ENCODE measurements at regions not wholly inside any gene's neighbourhood (a gene's known extent, or its start where the extent isn't known, plus 50 kb on each side); places are given as distances from the start of the nearest gene placed in this dataset.

DNA sequence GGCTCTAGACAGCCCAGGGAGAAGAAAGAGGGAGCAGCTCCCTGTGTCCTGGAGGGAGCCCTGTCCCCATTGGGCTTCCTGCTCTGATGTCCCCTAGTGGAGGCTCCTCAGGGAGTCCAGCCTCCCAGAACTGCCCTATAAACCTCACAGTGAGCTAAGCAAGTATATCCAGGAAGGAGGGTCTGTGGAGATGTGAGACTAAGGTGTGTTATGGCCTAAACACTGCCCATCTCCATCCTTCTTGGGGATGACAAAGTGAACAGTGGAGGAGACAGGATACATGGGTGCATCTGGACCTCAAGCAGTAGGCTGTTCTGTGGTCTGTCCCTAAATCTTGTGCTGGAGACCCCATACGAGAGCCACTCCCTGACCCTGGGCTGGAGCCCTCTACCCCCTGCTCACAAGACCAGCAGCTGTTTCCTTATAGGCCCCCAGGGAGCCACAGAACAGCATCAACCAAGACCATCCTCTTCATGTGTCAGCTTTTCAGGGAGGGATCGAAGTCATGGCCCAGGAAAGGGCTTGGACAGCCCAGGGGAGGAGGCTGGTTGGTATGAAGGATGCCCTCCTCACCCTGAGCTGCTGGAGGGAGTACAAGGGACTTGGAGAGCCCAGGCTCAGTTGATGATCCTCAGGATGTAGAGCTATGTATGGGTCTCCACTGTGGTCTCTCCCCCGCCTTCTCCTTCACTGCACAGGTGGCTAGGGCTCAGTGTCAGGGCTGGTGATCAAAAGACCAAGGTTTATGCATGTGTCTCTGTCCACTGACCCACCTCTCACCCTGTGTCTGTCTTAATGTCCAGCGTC lies 49.7 kb upstream of the TOP3B start (continued):
- TF ChIP-seq, protein P1, sequence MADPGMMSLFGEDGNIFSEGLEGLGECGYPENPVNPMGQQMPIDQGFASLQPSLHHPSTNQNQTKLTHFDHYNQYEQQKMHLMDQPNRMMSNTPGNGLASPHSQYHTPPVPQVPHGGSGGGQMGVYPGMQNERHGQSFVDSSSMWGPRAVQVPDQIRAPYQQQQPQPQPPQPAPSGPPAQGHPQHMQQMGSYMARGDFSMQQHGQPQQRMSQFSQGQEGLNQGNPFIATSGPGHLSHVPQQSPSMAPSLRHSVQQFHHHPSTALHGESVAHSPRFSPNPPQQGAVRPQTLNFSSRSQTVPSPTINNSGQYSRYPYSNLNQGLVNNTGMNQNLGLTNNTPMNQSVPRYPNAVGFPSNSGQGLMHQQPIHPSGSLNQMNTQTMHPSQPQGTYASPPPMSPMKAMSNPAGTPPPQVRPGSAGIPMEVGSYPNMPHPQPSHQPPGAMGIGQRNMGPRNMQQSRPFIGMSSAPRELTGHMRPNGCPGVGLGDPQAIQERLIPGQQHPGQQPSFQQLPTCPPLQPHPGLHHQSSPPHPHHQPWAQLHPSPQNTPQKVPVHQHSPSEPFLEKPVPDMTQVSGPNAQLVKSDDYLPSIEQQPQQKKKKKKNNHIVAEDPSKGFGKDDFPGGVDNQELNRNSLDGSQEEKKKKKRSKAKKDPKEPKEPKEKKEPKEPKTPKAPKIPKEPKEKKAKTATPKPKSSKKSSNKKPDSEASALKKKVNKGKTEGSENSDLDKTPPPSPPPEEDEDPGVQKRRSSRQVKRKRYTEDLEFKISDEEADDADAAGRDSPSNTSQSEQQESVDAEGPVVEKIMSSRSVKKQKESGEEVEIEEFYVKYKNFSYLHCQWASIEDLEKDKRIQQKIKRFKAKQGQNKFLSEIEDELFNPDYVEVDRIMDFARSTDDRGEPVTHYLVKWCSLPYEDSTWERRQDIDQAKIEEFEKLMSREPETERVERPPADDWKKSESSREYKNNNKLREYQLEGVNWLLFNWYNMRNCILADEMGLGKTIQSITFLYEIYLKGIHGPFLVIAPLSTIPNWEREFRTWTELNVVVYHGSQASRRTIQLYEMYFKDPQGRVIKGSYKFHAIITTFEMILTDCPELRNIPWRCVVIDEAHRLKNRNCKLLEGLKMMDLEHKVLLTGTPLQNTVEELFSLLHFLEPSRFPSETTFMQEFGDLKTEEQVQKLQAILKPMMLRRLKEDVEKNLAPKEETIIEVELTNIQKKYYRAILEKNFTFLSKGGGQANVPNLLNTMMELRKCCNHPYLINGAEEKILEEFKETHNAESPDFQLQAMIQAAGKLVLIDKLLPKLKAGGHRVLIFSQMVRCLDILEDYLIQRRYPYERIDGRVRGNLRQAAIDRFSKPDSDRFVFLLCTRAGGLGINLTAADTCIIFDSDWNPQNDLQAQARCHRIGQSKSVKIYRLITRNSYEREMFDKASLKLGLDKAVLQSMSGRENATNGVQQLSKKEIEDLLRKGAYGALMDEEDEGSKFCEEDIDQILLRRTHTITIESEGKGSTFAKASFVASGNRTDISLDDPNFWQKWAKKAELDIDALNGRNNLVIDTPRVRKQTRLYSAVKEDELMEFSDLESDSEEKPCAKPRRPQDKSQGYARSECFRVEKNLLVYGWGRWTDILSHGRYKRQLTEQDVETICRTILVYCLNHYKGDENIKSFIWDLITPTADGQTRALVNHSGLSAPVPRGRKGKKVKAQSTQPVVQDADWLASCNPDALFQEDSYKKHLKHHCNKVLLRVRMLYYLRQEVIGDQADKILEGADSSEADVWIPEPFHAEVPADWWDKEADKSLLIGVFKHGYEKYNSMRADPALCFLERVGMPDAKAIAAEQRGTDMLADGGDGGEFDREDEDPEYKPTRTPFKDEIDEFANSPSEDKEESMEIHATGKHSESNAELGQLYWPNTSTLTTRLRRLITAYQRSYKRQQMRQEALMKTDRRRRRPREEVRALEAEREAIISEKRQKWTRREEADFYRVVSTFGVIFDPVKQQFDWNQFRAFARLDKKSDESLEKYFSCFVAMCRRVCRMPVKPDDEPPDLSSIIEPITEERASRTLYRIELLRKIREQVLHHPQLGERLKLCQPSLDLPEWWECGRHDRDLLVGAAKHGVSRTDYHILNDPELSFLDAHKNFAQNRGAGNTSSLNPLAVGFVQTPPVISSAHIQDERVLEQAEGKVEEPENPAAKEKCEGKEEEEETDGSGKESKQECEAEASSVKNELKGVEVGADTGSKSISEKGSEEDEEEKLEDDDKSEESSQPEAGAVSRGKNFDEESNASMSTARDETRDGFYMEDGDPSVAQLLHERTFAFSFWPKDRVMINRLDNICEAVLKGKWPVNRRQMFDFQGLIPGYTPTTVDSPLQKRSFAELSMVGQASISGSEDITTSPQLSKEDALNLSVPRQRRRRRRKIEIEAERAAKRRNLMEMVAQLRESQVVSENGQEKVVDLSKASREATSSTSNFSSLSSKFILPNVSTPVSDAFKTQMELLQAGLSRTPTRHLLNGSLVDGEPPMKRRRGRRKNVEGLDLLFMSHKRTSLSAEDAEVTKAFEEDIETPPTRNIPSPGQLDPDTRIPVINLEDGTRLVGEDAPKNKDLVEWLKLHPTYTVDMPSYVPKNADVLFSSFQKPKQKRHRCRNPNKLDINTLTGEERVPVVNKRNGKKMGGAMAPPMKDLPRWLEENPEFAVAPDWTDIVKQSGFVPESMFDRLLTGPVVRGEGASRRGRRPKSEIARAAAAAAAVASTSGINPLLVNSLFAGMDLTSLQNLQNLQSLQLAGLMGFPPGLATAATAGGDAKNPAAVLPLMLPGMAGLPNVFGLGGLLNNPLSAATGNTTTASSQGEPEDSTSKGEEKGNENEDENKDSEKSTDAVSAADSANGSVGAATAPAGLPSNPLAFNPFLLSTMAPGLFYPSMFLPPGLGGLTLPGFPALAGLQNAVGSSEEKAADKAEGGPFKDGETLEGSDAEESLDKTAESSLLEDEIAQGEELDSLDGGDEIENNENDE (IDR thresholded peaks at IDR 0.05; ENCODE audit: insufficient replicate concordance, low read length), result no peak
- no peak for TF ChIP-seq KDM4A (IDR thresholded peaks at IDR 0.05; ENCODE audit: low read depth, low read length, severe bottlenecking)
- no peak for TF ChIP-seq CEBPB (IDR thresholded peaks at IDR 0.05; ENCODE audit: low read depth, low read length)
- no peak for TF ChIP-seq SIX5 (IDR thresholded peaks at IDR 0.05; ENCODE audit: low read depth, low read length)
- no peak for TF ChIP-seq RBBP5 (IDR thresholded peaks at IDR 0.05; ENCODE audit: borderline replicate concordance, low read depth, low read length)
